HepG2 (cell line): ENCODE measurements at regions not wholly inside any gene's neighbourhood (a gene's known extent, or its start where the extent isn't known, plus 50 kb on each side); places are given as distances from the start of the nearest gene placed in this dataset.

Experiments used
- ATAC-seq: fragments of 200-7000 bp; cut with Tn5 transposase; 3 replicates; pipeline ENCODE4 v1.9.1; 2020; ENCODE audit warnings: mild to moderate bottlenecking, moderate library complexity
- BruUV-seq: library from RNA; stranded (reverse); fragments of 400-500 nt; replicated peaks from 2 replicates; lab custom pipeline; 2021; lab: Mats Ljungman, UMichigan
- CTCF ChIA-PET: fragments of 300-600 bp; formaldehyde crosslinking; extraction: SDS; loops from one replicate; lab custom pipeline; 2021; ENCODE audit warnings: low total read pairs, inconsistent platforms, low intra/inter-chr PET ratio; lab: Yijun Ruan, JAX
- POLR2A ChIA-PET: fragments of 350-600 bp; sonication (Branson Sonifier 250); formaldehyde crosslinking; loops from one replicate; lab custom pipeline; 2020; ENCODE audit warnings: antibody characterized with exemption, inconsistent platforms; lab: Yijun Ruan, JAX
- DNase-seq: peaks from one replicate; pipeline ENCODE4 v3.0.0-alpha.2; 2015; ENCODE audit warnings: low spot score
- FAIRE-seq: peaks from 3 replicates; lab custom pipeline; 2011; peaks lifted over from hg19 to GRCh38; lab: Jason Lieb, UNC
- H2AFZ ChIP-seq: one replicate; pipeline ENCODE4 v1.6.1; 2011; ENCODE audit warnings: low read length, inconsistent platforms
- H3K27ac ChIP-seq: fragments of 300-600 bp; 3 replicates; pipeline ENCODE4 v1.8.0; 2011; ENCODE audit warnings: mixed run types, mild to moderate bottlenecking, mixed read lengths, low read length, inconsistent platforms; ENCODE audit not compliant: insufficient read depth; ENCODE audit errors: extremely low read length
- H3K27me3 ChIP-seq, 2 experiments: fragments of 200-600 bp in 1 of 2; 2 replicates in 1 of 2; 3 replicates in 1 of 2; pipeline versions ENCODE4 v1.6.0 to v1.8.0; 2011; ENCODE audit warnings: low read length in 2 of 2, mild to moderate bottlenecking in 2 of 2, moderate library complexity in 2 of 2, inconsistent platforms in 1 of 2; ENCODE audit not compliant: insufficient read depth in 2 of 2, control insufficient read depth in 1 of 2
- H3K36me3 ChIP-seq, 2 experiments: fragments of 200-600 bp in 1 of 2; replicated peaks in 1 of 2; 2 replicates in 1 of 2; 3 replicates in 1 of 2; pipeline versions ENCODE4 v1.5.1 to v1.8.0; 2011; ENCODE audit warnings: low read length in 2 of 2, inconsistent platforms in 1 of 2; ENCODE audit not compliant: insufficient read depth in 2 of 2, control insufficient read depth in 1 of 2
- H3K4me1 ChIP-seq: 2 replicates; pipeline ENCODE4 v1.5.1; 2012; ENCODE audit warnings: low read length, inconsistent platforms; ENCODE audit not compliant: insufficient read depth
- H3K4me2 ChIP-seq: 2 replicates; pipeline ENCODE4 v1.6.0; 2011; ENCODE audit warnings: low read depth, low read length, inconsistent platforms
- H3K4me3 ChIP-seq, 3 experiments: fragments of 200-600 bp in 1 of 3; sonication (generic), shearing (Covaris generic) in 1 of 3; replicated peaks in 1 of 3; 2 replicates each; pipeline ENCODE4 v1.5.1; 2011 to 2016; ENCODE audit warnings: low read length in 3 of 3, inconsistent platforms in 2 of 3, low read depth in 2 of 3, mild to moderate bottlenecking in 2 of 3, control low read depth in 1 of 3, mixed read lengths in 1 of 3; ENCODE audit not compliant: insufficient read depth in 1 of 3
- H3K79me2 ChIP-seq: one replicate; pipeline ENCODE4 v1.6.1; 2011; ENCODE audit warnings: low read length, inconsistent platforms; ENCODE audit not compliant: insufficient read depth
- H3K9ac ChIP-seq: 2 replicates; pipeline ENCODE4 v1.6.0; 2011; ENCODE audit warnings: mild to moderate bottlenecking, low read depth, low read length, inconsistent platforms; ENCODE audit not compliant: insufficient read depth
- H3K9me3 ChIP-seq: 2 replicates; pipeline ENCODE4 v1.5.1; 2012; ENCODE audit warnings: mild to moderate bottlenecking, low read length
- H4K20me1 ChIP-seq: 2 replicates; pipeline ENCODE4 v1.6.0; 2011; ENCODE audit warnings: inconsistent platforms, mild to moderate bottlenecking, low read length, moderate library complexity; ENCODE audit not compliant: insufficient read depth
- MXI1 ChIP-seq: IDR thresholded peaks from 3 replicates; pipeline ENCODE4 v1.6.1; 2012; ENCODE audit warnings: low read depth, low read length, inconsistent platforms, borderline replicate concordance
- RNF219 ChIP-seq: sonication (generic); formaldehyde crosslinking; IDR thresholded peaks from 2 replicates; pipeline ENCODE4 v1.5.0; 2020; ENCODE audit warnings: mild to moderate bottlenecking, missing genetic modification reagents
- ZNF180 ChIP-seq: sonication (generic); formaldehyde crosslinking; IDR thresholded peaks from 2 replicates; pipeline ENCODE4 v1.4.0; 2020; ENCODE audit warnings: low read depth, missing genetic modification reagents, borderline replicate concordance
- ZNF292 ChIP-seq: sonication (generic); formaldehyde crosslinking; IDR thresholded peaks from 2 replicates; pipeline ENCODE4 v1.8.1; 2022; ENCODE audit warnings: mild to moderate bottlenecking, low read depth, missing genetic modification reagents, borderline replicate concordance
- whole genome bisulfite sequencing: methylation state at CpG from one replicate; pipeline ENCODE4 v1.1.6; 2017; ENCODE audit warnings: low lambda C conversion rate; 5-methylcytosine and 5-hydroxymethylcytosine counted together
- in situ Hi-C: cut with HindIII; loops from 2 replicates; pipeline ENCODE4 v1.10.0; 2017; ENCODE audit warnings: low pct_unique_long_range_greater_than_20kb; ENCODE audit not compliant: extremely low pct_ligation_motif_present
- intact Hi-C: fragments of 100-400 bp; cut with micrococcal nuclease; formaldehyde crosslinking; loops from one replicate; pipeline ENCODE4 v1.10.0; 2022; ENCODE audit not compliant: unreplicated experiment
- TF ChIP-seq, protein P1 (sequence below): IDR thresholded peaks from 2 replicates; pipeline ENCODE4 v1.6.1; 2016
- TF ChIP-seq, protein P2 (sequence below): sonication (generic); formaldehyde crosslinking; IDR thresholded peaks from 2 replicates; pipeline ENCODE4 v1.4.0; 2020; ENCODE audit warnings: missing genetic modification reagents, borderline replicate concordance

GRCh38 chr2:239585422-239585821 lies 184.6 kb upstream of the HDAC4 start (continued):
- TF ChIP-seq, protein P1, sequence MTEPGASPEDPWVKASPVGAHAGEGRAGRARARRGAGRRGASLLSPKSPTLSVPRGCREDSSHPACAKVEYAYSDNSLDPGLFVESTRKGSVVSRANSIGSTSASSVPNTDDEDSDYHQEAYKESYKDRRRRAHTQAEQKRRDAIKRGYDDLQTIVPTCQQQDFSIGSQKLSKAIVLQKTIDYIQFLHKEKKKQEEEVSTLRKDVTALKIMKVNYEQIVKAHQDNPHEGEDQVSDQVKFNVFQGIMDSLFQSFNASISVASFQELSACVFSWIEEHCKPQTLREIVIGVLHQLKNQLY (CRISPR knock-in tag), result no peak

DNA sequence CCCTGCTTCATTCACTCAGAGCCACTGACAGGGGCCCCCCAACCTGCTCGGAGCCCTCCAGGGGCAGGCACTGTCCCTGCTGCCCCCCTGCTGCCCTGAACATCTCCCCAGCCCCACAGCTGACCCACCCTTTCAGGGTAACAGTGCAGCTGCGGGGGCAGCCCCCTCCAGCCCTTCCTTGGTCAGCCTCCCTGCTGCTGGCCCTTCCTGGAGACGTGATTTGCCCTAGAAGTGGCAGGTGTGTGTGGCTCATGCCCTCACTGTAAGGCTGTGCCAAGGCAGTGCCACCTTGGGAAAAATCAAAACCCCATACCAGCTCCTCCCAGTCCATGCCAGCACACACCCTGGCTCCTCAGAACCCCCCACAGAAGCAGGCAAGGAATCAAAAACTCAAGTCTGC lies 184.2 kb upstream of the HDAC4 start:
- H3K27me3 ChIP-seq, result peaks cover 17 to 68% of the 10 kb centered on the region in 2 experiments; a peak in 4 of 5 replicates
- FAIRE-seq (no peak), DNase-seq (no peak), ATAC-seq (no peak)
- intact Hi-C loops (no loop called here), in situ Hi-C loops (no loop called here)
- no TSS peak for BruUV-seq
- H3K36me3 ChIP-seq, result no peaks in the 10 kb centered on the region
- no peak overlapping the region for H3K4me2 ChIP-seq
- no peaks in the 10 kb centered on the region for H3K9me3 ChIP-seq
- no peak overlapping the region for H3K27ac ChIP-seq
- H3K4me3 ChIP-seq, result no peak overlapping the region
- CTCF ChIA-PET, result no interaction called here
- WGBS, result 0% methylated on average over 2 of the region's 3 CpGs
- POLR2A ChIA-PET, result no interaction called here
- no peak overlapping the region for H3K9ac ChIP-seq
- 0 out of 2 replicates have a peak, but pooled peaks cover 3% of the 10 kb centered on the region for H3K4me1 ChIP-seq
- no peak overlapping the region for H2AFZ ChIP-seq
- no peaks in the 10 kb centered on the region for H4K20me1 ChIP-seq
- H3K79me2 ChIP-seq, result no peaks in the 10 kb centered on the region
- TF ChIP-seq ZNF180 (no peak), RNF219 (CRISPR knock-in tag) (no peak), ZNF292 (CRISPR knock-in tag) (no peak), MXI1 (no peak)
- TF ChIP-seq, protein P2, sequence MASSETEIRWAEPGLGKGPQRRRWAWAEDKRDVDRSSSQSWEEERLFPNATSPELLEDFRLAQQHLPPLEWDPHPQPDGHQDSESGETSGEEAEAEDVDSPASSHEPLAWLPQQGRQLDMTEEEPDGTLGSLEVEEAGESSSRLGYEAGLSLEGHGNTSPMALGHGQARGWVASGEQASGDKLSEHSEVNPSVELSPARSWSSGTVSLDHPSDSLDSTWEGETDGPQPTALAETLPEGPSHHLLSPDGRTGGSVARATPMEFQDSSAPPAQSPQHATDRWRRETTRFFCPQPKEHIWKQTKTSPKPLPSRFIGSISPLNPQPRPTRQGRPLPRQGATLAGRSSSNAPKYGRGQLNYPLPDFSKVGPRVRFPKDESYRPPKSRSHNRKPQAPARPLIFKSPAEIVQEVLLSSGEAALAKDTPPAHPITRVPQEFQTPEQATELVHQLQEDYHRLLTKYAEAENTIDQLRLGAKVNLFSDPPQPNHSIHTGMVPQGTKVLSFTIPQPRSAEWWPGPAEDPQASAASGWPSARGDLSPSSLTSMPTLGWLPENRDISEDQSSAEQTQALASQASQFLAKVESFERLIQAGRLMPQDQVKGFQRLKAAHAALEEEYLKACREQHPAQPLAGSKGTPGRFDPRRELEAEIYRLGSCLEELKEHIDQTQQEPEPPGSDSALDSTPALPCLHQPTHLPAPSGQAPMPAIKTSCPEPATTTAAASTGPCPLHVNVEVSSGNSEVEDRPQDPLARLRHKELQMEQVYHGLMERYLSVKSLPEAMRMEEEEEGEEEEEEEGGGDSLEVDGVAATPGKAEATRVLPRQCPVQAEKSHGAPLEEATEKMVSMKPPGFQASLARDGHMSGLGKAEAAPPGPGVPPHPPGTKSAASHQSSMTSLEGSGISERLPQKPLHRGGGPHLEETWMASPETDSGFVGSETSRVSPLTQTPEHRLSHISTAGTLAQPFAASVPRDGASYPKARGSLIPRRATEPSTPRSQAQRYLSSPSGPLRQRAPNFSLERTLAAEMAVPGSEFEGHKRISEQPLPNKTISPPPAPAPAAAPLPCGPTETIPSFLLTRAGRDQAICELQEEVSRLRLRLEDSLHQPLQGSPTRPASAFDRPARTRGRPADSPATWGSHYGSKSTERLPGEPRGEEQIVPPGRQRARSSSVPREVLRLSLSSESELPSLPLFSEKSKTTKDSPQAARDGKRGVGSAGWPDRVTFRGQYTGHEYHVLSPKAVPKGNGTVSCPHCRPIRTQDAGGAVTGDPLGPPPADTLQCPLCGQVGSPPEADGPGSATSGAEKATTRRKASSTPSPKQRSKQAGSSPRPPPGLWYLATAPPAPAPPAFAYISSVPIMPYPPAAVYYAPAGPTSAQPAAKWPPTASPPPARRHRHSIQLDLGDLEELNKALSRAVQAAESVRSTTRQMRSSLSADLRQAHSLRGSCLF, result no peak
- TF ChIP-seq, all 625 proteins: peak for 0
